Skin of body (tissue), 1 donor: ENCODE measurements at regions not wholly inside any gene's neighbourhood (a gene's known extent, or its start where the extent isn't known, plus 50 kb on each side); places are given as distances from the start of the nearest gene placed in this dataset.
"Not testable (repeated sequence)": the region's sequence is repeated elsewhere in the genome, so short reads cannot be mapped to it uniquely, and the experiment has no call there.

Source experiments
- DNase-seq: peaks from one replicate; lab custom pipeline; 2025; lab: John Stamatoyannopoulos, UW

DNA sequence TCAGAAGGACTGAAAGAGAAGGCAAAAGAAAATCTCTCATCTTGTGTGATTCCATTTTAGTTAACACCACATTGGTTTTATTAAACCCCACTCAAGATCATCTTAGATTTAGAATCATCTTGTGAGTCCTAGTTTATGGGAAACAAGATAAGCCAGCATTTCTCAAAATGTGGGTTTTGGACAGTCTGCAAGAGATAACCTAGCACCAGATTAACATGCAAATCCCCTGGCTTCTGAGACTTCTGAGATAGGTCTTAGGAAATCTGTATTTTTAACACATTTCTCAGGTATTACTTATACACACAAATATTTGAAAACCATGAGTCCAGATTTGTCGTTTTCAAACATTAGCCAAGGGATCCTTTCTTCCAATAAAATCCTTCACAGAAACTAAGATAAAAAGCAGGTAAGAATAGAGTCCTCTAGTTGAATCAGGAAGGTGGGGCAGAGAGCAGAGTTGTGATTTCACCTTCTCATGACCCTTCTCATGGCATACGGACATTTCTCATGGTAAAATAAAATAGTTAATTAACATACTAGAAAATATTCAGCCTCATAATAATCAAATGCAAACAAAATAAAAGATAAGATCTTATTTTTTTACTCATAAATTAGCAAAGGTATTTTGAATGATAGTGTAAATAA, 287.2 kb upstream of the FN1 start:
- no peak for DNase-seq

DNA sequence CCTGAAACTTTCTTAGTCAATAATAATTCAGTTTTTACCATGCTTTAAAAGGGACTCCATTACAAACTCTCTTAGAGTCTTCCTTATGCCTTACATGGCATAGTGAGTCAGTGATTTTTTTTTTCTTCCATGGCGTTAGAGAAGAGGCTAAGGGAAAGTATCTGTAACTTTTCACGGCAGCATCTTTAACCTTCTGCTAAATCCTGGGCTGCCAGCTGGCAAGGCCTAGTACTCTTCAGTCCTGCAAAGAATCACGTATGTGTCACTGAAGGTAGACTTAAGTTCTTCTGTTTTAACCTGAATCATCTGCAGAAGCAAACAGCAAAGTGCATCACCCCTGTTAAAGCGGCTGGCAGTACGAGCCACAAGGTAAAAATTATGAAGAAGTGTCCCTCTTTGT, 286.3 kb upstream of the FN1 start:
- DNase-seq = no peak

DNA sequence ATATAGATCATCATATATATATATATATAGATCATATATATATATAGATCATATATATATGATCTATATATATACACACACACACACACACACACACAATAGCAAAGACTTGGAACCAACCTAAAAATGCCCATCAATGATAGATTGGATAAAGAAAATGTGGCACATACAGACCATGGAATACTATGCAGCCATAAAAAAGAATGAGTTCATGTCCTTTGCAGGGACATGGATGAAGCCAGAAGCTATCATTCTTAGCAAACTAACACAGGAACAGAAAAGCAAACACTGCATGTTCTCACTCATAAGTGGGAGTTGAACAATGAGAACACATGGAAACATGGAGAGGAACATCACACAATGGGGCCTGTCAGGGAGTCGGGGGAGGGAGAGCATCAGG, 285.6 kb upstream of the FN1 start:
- not testable (repeated sequence) for DNase-seq

DNA sequence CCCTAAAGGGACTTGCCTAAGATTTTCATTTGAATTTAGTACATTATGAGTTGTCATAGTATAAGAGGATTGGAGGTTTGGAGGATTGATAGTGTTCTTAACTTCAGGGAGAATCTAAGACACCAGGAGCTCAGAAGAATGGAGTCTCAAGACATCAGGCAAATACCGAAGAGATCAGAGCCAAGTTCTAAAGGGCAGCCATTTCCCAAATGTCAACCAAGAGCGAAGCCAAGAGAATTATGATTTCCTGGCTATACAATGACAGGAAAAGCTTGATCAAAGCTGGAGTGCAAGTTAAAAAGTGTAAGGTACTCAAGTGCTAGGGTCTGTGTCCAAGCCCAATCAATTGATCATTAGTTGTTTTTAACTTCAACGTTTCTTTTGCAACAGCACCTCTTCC, 283.0 kb upstream of the FN1 start:
- no peak for DNase-seq

DNA sequence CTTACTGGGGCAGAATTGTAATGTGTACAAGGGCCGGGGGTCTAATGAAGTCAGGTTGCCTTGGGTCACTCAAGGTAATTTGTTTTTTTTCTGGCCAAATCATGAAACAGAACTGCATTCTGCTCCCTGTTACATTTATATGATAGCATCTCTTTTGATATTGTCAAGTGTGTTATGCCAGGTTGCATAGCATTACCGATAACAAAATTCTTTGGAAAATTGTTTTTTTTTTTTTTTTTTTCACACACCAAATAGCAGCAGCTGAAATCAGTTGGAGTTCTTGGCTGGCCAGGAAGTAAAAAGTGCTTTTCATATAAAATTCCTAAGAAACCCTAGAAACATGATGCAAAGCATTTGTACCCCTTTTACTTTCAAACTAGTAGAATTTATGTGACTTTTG, 282.6 kb upstream of the FN1 start:
- no peak for DNase-seq

DNA sequence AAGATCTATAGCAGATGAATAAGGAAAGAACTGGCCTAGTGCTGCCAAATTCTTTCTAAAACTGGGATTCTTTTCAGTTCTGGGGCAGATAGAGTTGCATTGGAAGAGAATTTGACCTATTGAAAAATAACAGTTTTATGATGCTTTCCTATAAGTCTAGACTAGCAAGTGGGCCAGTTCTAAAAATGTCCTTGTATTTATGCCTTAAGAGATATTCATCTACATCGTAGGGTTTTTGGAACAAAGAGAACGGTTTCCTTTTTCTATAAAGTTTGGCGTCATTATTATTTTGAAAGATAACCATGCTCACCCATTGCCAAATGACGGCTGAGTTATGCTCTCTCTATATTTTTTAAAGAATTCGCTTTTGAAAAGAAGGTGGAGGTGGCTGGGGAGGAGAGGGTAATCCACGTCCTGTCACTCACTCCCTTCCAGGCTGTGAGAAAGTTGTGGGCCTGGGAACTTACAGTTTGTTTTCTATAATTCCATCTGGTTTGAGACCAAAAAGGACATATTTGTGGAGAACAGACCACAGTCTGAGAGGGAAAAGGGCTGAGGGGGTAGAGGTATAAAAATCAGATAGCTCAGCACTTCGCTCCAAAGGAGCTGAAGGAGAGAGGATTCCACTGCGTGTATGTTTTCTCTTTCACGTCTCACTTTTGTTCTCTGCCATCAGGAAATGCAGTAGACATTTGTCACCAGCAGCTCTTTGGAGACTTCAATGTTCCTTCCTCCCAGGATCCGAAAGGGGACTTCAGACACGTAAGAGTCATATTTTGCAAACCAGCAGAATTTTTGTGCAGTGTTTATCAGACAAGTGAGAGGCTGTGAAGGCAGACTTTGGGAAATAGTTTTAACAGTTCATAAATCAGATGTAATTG, 281.9 kb upstream of the FN1 start:
- no peak for DNase-seq

DNA sequence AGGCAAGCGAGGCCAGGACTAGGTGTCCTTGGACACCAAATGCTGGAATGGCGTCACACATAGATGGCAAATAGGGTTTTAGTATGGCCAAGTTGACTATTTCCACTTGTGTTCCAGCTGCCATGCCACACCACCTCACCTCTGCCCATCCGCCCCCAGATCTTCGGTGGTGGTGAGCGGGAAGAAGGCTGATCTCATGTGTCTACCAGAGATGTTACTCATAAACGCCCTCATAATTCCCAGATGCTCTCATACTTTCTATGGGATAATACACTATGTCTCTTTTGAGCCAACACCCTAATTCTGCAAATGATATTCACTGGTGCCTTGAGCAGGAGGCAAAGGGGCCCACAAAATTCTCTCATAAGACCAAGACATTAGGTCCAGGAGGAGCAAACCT, 281.1 kb upstream of the FN1 start:
- DNase-seq = no peak

DNA sequence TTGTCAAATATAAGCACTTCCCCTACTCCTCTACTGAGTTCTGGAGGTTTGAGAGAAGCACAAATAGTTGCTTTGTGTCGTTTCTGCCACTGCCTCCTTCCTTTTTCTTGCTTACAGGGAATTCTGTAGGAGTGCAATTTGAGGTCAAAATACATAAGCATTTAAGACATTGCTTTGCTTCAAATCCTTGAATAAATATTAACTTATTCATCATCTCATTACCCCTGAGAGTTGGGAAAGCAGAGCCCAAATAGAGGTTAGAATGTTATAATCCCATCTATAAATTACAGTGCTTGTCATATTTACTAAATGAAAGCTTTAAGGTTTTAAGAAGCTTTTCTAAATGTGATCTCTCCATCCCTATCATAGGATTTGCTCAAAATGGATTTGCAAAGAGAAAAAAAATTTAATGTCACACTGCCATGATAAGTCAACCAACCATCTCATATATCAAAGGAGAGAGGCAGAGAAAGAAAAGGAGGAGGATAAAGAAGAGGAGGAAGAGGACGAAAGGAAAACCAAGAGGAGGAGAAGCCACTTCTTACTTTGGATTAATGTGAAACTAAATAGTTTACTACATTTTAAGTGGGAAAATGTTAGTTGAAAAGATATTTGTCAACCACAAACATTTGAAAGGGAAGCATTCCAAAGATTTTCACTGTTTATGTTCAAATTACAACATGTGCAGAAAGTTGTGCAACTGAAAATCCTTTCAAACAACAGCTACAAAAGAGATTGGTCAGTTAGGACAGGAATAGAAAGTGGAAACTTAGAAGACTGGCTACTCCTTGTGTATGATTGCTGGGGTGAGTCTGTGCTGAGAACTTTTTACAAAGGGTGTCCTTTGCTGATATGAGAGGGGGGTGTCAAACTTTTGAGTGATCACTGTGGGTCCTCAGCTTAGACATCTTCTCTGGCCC, 277.3 kb upstream of the FN1 start:
- DNase-seq = peak; percentile 63

DNA sequence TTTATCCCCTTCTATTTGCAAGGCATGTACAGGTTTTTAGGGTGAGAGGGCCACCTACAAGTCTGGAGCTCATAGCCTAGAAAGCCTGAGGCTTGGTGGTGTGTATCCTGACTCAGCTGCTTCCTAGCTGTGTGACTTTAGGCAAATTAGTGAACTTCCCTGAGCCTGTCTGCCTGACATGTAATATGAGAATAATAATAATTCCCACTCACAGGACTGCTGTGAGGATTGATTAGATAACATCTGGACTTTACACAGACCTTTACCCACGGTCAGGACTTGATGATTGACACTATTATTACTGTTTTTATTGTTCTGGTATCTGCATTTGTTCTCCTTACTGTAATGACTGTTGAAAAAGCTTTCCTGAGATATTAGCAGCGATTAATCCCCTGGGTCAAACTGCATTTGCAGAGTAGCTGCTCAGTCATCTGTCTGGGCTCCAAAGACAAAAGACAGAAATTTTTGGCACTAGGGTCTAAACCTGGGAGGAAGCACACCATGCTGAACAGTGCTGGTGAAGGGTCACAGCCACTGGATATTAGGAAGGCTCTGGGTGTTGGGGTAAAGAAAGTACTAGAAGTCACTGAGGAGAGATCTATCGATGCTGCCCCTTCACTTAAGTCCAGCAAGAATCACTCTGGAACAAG, 276.5 kb upstream of the FN1 start:
- no peak for DNase-seq

DNA sequence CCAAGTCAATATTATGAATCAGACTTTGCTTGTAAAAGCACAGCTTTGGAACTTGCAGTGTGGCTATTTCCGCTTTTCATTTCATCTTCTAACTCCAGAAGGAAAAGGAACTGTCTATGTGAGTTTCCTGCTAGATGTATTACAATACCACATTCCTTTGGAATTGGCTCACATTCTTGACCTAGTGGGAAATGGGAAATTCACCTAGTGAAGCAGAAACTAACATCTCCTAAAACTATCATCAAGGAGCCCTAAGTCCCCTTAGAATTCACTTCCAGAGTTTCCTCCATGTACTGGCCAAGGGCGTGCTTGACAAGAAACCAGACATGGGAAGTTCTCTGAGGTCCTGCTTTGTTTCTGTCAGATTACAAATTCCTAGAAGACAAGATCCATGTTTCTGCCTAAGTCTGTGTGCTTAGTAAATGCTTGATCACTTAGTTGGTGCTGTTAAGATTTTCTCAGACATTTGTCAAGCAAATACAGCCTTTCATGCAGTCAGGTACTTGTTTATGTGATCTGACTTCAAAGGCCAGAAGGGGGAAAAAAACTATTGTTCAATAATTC, 275.7 kb upstream of the FN1 start:
- DNase-seq = peak; percentile 61

DNA sequence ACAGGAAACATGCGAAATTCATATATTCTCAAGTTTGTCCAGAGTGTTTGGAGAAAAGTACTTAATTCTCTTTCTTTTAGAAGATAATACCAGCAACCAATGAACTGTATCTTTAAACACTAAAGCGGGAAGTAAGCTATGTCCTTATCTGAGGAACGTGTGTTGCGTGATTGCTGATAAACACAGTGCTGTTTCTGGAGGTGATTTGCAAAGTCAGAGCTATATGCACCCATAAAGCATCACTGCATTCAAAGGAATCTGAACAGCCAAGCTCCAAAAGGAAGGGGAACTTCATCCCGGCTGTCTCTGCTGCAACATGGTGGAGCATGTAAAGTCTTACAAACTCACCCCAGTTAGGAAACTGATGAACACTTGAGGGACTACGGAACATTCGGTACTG, 271.7 kb upstream of the FN1 start:
- no peak for DNase-seq

DNA sequence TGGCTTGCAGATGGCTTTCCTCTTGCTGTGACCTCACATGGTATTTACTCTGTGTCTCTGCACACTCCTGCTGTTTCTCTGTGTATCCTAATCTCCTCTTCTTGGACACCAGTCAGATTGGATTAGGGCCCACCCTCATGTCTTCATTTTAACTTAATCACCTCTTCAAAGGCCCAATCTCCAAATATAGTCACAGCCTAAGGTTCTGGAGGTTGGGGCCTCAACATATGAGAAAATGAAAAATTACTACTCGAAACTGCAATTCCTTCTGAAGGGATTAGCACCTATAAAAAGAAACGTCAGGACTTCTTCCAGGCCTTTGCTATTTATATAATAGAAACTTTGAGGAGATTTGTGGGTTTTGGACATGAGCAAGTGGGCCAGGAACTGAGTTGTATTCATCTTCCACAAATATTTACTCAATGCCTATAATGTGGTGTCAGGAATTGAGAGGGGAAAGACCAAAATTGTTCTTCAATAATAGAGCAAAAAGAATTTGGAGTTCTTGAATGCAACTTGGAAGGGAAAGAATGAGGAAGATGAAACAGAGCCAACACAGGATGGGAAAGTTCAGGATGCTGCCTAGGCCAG, 270.0 kb upstream of the FN1 start:
- DNase-seq = no peak

DNA sequence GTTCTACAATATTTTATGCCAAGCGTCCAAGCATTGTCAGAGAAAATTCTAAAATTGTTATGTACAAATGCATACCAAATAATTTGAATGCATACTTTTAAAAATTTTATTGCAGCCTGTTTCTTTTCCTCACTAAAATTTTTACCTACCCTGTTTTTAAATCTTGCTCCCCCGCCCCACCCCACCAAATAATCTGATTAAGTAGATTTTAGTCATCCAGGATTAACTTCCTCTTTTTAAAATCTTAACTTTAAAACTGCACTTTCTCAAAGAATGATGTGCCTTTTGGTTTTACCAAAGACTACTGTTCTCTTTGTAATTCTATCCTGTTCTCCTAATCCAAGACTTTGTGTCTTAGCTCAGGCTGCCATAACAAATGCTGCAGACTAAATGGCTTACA, 269.4 kb upstream of the FN1 start:
- no peak for DNase-seq

DNA sequence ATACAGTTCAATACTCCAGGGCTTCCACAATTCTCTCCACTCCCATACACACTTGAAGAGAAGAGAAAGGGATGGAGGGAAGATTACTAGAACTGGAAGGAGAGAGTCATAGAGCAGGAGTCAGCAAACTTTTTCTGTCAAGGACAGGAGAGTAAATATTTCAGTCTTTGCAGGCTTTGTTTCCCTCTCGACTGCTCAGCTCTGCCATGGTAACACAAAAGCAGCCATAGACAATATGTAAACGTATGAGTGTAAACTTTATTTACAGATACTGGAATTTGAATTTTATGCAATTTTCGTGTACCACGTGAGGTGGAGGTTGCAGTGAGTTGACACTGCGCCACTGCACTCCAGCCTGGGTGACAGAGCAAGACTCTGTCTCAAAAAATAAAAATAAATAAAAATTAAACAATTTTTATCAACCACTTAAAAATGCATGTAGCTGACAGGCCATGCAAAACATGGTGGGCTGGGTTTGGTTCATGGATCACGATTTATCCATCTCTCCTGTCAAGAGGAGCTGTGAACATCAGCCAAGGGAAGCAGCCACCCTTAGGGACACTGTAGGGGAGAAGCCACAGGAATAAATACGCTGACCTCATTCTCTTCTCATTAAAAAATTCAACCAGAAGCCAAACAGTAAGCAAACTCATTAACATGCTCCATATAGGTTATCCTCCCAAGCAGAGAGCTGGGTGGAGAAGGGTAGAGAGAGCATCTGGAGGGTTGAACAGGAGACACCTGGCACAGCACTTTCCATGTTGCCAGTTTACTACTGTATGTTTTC, 266.4 kb upstream of the FN1 start:
- no peak for DNase-seq

DNA sequence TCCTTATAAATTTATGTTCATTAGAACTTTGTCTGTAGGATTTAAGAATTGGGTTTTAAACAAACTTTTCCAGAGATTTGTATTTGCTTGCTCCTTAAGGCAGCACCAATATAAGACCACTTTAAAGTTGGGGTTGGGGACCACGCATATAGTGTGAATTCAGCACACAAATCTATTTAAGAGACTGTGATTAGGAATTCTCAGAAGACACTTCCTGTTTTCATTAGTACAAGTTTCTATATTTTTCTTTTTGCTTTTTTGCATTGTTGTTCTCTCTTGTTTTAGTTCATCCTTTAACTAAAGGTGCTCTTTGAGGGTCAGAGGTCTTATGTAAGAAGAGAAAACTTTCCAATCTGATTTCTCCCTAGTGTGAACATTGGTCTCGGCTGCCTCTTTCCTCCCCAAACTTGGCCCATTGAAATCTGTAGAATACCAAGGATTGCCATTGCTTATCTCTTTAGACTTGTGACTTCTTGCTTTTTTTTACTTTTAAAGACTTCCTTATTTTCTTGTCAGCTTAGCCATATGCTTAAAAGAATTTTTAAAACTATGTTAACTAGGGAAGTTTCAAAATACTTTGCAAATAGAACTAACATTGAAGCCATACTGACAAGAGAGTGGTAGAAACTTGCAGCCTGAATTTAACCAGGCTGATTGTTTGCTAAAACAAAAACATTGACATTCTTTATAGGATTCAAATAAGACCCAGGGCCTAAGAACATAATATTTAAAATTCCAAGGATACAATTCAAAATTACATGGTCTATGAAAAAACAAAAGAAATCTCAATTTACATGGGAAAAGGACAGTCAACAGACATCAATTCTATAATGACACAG, 264.1 kb upstream of the FN1 start:
- DNase-seq = no peak

DNA sequence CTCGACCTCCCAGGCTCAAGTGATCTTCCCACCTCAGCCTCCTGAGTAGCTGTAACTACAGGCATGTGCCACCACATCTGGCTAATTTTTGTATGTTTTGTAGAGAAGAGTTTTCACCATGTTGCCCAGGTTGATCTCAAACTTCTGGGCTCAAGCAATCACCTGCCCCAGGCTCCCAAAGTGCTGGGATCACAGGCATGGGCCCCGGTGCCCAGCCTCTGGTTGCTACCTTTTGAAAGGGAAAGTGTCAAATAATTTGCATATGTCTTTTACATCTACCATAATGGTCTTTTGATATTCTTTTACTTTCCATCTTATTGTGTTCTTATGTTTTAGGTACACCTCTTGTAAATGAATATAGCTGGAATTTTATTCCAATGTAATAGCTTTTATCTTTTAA, 263.1 kb upstream of the FN1 start:
- no peak for DNase-seq

DNA sequence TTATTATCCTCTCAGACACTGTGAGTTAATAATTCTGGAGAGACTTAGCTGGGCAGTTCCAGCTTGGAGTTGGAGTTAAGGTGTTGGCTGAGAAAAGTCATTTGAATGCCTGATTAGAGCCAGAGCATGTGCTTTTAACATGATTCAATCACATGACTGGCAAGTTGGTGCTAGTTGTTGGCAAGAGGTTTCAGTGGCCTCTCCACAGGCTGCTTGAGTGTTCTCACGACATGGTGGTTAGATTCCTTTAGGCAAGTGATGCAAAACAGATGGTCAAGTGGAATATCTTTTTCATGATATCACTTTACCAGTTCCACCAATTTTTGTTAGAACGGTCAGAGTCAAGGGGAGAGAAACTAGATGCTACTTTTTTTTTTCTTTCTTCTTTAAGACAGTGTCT, 262.7 kb upstream of the FN1 start:
- DNase-seq = no peak

DNA sequence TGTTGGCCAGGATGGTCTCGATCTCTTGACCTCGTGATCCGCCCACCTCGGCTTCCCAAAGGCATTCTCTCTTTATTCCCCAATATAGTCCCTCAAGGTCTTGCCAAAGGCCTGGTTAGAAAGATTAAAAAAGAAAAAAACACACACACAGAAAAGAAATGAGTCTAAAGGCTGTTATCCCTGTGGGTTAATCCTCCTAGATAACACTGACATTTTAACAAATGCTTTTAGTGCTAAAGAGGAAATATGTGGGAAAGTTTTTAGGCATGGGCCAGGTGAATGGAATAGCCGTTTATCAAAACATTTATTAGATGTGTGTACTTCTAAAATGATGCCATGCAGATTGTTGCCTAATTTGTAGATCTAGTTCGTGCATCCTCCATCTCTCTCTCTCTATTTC, 261.6 kb upstream of the FN1 start:
- DNase-seq = no peak

DNA sequence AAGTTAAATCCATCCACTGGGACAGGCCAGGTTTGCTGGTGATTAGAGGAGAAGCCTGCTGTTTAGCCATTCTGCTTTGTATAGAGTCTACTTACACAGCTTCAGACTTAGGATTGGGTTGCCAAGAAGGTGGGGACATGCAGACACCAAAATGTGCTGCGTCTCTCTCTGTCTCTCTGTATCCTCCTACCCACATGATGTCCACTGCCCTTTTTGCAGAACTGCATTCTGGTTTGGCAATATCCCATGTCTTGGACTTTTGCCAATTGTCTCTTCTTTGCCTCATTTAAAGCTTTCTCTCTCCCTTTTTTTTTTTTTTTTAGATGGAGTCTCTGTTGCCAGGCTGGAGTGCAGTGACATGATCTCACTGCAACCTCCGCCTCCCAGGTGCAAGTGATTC, 261.1 kb upstream of the FN1 start:
- no peak for DNase-seq
